HG02884 (cell line): ENCODE measurements at regions not wholly inside any gene's neighbourhood (a gene's known extent, or its start where the extent isn't known, plus 50 kb on each side); places are given as distances from the start of the nearest gene placed in this dataset.

Experiments
- ATAC-seq: cut with Tn5 transposase; IDR thresholded peaks from one replicate; pipeline ENCODE4 v1.9.1; 2021; ENCODE audit warnings: mild to moderate bottlenecking, moderate library complexity; ENCODE audit not compliant: unreplicated experiment

DNA sequence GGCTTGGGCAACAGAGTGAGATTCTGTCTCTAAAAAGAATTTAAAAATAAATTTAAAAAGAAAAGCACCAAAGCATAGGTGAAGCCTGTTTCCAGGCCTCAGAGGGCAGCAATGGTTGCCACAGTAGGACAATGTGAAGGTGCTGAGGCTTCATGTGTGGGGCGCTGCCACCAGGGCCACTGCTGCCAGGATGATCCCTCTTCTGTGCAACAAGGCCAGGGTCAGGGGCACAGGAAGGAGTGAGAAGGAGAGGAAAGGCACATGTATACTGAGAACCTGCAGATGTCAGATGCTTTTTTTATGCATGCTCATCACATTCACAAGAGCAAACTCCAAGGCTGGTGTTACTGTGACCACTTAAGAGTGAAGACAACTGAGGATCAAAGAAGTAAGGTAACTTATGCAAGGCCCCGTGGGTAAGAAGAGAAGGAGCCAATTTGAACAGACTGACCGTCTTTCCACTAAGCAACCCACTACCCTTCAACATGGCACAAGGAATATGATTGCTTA is 79.7 kb upstream of the ACKR3 start:
- ATAC-seq: no peak

DNA sequence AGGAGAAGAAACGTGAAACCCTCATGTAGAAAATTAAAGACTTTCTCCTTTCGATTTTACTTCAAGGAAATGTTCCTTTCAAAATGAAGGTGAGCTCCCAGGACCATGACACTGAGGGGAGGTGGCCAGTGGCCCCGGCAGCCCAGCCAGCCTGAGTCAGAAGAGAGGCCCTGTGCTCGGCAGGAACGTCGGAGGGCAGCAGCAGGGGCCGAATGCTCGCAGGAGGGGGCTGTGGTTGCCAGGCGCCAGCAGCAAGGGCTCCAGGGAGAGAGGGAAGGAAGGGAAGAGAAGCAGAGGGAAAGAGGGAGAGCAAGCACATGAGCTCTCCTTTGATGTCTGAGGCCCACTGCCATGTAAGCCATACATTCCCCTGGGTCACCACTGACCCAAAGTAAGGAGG is 73.3 kb upstream of the ACKR3 start:
- ATAC-seq: no peak

DNA sequence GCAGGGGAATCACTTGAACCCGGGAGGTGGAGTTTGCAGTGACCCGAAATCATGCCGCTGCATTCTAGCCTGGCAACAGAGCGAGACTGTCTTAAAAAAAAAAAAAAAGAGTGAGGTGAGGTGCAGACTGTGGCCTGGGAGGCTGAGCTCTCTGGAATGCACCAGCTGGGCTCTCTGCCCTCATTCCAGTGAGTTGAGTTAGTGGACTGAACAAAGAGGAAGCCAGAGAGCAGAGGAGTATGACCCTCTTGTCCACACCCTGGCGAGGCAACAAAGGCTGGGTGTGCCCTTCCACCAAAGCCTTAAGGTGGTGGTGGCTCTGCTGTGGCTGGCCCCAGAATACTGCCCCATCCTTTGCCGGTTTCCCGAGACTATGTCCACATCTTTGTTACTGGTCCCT is 71.3 kb upstream of the ACKR3 start:
- ATAC-seq: no peak

DNA sequence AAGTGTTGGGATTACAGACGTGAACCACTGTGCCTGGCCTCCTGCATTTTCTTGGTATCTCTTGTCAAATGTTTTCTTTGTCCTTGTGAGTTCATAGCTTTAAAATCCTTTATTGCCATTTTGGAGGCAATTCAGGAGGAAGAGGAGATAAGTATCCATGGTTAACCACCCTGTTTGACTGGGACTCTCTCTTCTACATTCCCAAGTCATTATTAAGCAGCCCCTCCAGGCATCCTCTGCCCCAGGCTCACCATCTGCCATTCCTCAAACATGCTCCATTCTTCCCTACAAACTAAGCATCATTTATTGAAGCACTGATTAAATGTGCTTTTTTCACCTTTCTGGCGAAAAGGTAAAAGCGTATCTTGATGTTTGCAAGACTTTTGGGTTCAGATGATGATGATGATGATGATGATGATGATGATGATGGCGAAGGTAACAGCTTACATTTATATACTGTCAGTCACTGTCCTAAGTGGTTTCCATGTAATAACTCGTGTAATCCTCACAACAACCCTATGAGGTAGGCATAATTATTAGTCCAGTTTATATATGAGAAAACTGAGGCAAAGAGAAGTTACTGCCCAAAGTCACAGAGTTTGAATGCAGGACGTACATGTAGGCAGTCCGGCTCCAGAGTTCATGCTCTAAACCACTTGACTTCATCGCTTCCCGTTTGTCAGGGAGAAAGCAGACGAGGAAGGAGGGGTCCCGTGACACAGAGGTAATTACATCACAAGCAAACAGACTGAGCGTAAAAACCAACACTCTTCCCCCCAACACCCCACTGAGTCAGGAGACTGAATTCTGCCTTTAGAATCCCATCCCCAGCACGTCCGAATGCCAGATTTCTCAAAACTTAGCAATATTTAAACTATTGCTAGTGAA is 69.7 kb upstream of the ACKR3 start:
- ATAC-seq: no peak

GRCh38 chr2:236501026-236501425 is 68.6 kb upstream of the ACKR3 start:
- no peak for ATAC-seq

- no peak for ATAC-seq
Measured at GRCh38 chr2:236501531-236501930, 68.1 kb upstream of the ACKR3 start.

- ATAC-seq: no peak
Measured at GRCh38 chr2:236503100-236503499, 66.5 kb upstream of the ACKR3 start.

- no peak for ATAC-seq
Measured at GRCh38 chr2:236503583-236503982, 66.0 kb upstream of the ACKR3 start.

DNA sequence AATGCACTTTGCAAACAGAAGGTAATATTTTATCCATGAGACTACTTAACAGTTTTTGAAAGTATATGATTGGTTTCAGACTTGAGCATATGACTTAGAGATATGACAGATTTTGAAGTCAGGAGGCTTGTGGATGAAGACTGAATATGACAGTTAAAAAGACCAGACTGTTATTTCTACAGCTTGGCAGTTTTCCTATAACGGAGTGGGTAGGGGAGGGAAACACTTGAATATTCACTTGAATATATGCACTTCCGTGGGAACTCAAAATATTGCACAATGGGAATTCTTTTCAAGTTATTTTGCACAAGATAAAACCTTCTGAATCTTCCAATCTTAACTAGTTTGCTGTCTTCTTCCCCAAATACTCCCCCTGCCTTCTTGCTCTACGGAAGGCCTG is 64.6 kb upstream of the ACKR3 start:
- ATAC-seq: no peak

- ATAC-seq: no peak
Measured at GRCh38 chr2:236505648-236506047, 64.0 kb upstream of the ACKR3 start.

GRCh38 chr2:236507393-236508085 is 62.1 kb upstream of the ACKR3 start:
- ATAC-seq: no peak

DNA sequence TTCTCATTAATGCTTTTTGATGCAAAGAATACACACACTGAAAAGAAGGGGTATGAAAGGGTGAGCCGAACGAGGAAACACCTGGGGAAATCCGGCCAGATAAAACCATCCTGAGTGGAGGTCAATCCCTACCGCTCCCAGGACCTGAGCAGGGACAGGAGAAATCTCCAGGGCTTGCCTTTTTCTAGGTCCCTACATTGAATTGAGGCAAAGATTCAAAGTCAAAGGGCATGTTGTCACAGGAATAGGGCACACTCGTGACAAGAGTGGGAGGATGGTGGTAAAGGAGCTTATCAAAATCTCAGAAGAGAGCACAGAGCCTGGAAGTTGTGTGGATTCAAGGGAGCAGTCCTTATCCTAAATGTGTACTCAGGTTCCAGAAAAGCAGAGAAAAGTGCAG is 61.2 kb upstream of the ACKR3 start:
- ATAC-seq: no peak

DNA sequence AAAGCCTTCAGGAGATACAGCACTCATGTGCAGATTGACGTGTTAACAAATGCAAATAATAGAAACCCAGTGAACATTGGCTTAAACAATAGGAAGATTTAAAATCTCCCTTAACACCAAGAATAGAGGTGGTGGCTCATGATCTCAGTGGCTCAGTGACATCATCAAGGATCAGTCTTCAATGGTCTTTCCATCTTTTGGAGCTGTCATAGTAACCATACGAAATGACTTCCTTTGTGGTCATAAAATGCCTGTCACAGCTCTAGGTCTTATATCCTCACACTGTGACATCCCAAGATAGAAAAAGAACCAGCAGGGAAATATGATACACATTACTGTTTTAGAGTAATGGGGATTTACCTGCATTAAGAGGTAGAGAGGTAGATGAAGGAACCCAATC is 59.6 kb upstream of the ACKR3 start:
- no peak for ATAC-seq

DNA sequence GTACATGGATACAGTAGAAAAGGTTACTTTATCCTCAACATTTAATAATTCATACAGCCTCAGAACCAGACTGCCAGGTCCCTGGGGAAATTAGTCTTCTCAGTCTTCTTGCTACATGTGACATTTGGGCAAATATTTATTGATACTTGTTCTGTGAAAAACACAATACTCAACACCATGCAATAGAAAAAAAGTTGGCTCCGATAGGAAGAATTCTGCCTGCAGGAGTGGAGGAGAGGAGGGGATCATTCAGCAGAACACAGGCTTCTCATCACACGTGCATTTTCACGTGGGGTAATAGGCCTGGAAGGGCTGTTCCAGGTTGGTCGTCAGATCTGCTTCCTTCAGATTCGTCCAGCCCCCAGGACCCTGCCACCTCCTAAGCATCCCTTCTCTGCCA is 58.4 kb upstream of the ACKR3 start:
- ATAC-seq: no peak

DNA sequence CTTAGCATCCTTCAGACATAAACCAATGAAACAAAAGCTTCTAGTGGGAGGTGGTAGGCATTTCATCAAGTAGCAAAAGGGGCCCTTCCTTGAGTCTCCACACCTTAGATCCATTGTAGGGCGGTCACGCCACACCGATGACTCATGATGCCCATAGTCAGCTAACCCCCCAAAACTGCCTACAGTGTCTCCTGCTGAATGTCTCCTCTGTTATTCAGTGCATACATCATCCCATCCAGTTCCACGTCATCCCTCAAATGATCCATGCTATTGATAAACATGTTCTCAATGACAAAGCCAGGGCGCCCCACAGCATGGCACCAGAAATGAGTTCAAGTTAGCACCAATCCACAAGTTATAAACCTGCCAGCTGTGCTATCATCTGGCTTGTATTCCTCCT is 57.4 kb upstream of the ACKR3 start:
- no peak for ATAC-seq

DNA sequence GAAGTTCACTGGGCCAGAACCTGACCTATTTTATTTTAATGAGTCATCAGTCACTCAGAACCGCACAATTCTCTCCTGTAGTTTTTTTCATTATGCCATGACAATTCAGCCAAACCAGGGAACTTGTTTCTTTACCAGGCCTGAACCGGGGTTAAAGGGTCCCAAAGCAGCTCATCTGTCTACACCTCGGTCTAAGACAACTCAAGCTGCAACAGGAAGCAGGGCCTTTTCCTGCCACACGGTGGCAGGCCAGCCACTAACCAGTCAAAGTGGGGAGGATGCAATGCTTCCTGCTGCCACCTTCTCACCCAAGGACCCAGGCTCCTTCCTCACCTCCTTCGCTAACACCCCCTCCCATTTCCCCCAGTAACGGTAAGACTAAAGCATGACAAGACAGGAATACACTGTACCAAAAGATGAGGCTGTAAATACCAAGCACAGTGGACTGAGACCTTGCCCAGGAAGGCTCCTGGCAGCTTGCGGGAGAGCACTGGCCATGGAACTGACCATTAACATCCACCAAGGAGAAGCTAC is 56.7 kb upstream of the ACKR3 start:
- ATAC-seq: peak; percentile 62

DNA sequence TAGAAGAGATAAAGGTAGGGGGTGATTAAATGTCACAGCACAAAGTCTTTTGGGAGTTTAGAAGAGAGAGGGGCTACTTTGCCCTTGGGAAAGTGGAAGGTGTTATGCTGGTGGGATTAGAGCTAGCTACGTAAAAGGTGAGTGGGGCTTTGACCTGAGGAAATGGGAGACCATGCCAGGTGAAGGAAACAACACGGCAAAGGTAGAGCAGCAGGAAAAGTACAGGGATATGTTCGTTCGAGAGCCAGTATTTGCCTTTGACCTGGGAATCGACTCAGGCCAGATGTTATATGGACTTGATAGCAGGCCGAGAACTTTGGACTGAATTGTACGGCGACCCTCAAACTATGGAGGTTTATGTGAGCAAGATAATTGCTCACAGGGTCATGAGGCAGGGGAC is 55.7 kb upstream of the ACKR3 start:
- no peak for ATAC-seq

- ATAC-seq: no peak
Measured at GRCh38 chr2:236516708-236517107, 52.9 kb upstream of the ACKR3 start.

- no peak for ATAC-seq
Measured at GRCh38 chr2:236517251-236518031, 52.2 kb upstream of the ACKR3 start.
